GM12892 (cell line): ENCODE measurements at regions not wholly inside any gene's neighbourhood (a gene's known extent, or its start where the extent isn't known, plus 50 kb on each side); places are given as distances from the start of the nearest gene placed in this dataset.

Source experiments
- POLR2A ChIP-seq: IDR thresholded peaks from 2 replicates; pipeline ENCODE4 v1.6.1; 2011; ENCODE audit warnings: low read depth, low read length, control low read depth
- POLR2AphosphoS5 ChIP-seq: IDR thresholded peaks from 2 replicates; pipeline ENCODE4 v1.6.1; 2011; ENCODE audit warnings: low read depth, low read length, control low read depth
- TAF1 ChIP-seq: IDR thresholded peaks from 2 replicates; pipeline ENCODE4 v1.6.1; 2011; ENCODE audit warnings: low read depth, mild to moderate bottlenecking, control low read depth, low read length, borderline replicate concordance

- TF ChIP-seq POLR2A (no peak), POLR2AphosphoS5 (no peak), TAF1 (no peak)
Measured at GRCh38 chr2:205850611-205851010, 168.3 kb downstream of the NRP2 start.
